Activated CD4-positive, alpha-beta T cell treated with anti-CD3 and anti-CD28 coated beads, Interleukin-2, amount 50 U/mL, for 4 hours (primary cell): ENCODE measurements at regions not wholly inside any gene's neighbourhood (a gene's known extent, or its start where the extent isn't known, plus 50 kb on each side); places are given as distances from the start of the nearest gene placed in this dataset.
"Not testable (repeated sequence)": the region's sequence is repeated elsewhere in the genome, so short reads cannot be mapped to it uniquely, and the experiment has no call there.

ENCODE experiments used
- DNase-seq, 2 experiments: peaks; one replicate each; pipeline ENCODE4 v3.0.0-alpha.2; 2020

- DNase-seq: no peak
Observed at GRCh38 chr2:7655629-7656028, 738.4 kb downstream of the RNF144A start.

- not testable (repeated sequence) for DNase-seq
Observed at GRCh38 chr2:7657526-7657925, 740.3 kb downstream of the RNF144A start.

- DNase-seq: no peak
Observed at GRCh38 chr2:7658486-7658885, 741.3 kb downstream of the RNF144A start.

- no peak for DNase-seq
Observed at GRCh38 chr2:7660816-7661215, 743.6 kb downstream of the RNF144A start.

- DNase-seq: no peak
Observed at GRCh38 chr2:7661502-7661901, 744.3 kb downstream of the RNF144A start.

GRCh38 chr2:7665880-7666279, 748.7 kb downstream of the RNF144A start:
- no peak for DNase-seq

- DNase-seq: no peak
Observed at GRCh38 chr2:7666596-7667259, 749.5 kb downstream of the RNF144A start.

GRCh38 chr2:7667260-7667757, 750.1 kb downstream of the RNF144A start:
- DNase-seq: no peak

- DNase-seq: no peak
Observed at GRCh38 chr2:7670905-7671641, 753.9 kb downstream of the RNF144A start.

GRCh38 chr2:7672027-7672684, 754.9 kb downstream of the RNF144A start:
- DNase-seq: peak; percentile 31 to 32

- no peak for DNase-seq
Observed at GRCh38 chr2:7672685-7673071, 755.5 kb downstream of the RNF144A start.

- no peak for DNase-seq
Observed at GRCh38 chr2:7673101-7673500, 755.9 kb downstream of the RNF144A start.

- no peak for DNase-seq
Observed at GRCh38 chr2:7673853-7674252, 756.6 kb downstream of the RNF144A start.

GRCh38 chr2:7674606-7675005, 757.4 kb downstream of the RNF144A start:
- no peak for DNase-seq

- DNase-seq: no peak
Observed at GRCh38 chr2:7676714-7677113, 759.5 kb downstream of the RNF144A start.

- no peak for DNase-seq
Observed at GRCh38 chr2:7681881-7682461, 764.8 kb downstream of the RNF144A start.

- no peak for DNase-seq
Observed at GRCh38 chr2:7683196-7683595, 766.0 kb downstream of the RNF144A start.

GRCh38 chr2:7683708-7684107, 766.5 kb downstream of the RNF144A start:
- DNase-seq: no peak

- no peak for DNase-seq
Observed at GRCh38 chr2:7685342-7686015, 768.3 kb downstream of the RNF144A start.

GRCh38 chr2:7686016-7686385, 768.8 kb downstream of the RNF144A start:
- DNase-seq: no peak

GRCh38 chr2:7691961-7692656, 774.9 kb downstream of the RNF144A start:
- DNase-seq: no peak

- DNase-seq: no peak
Observed at GRCh38 chr2:7692657-7693161, 775.5 kb downstream of the RNF144A start.
